SK-N-SH (cell line): ENCODE measurements at regions not wholly inside any gene's neighbourhood (a gene's known extent, or its start where the extent isn't known, plus 50 kb on each side); places are given as distances from the start of the nearest gene placed in this dataset.

Experiments used
- CTCF ChIA-PET: fragments of 300-600, 350-600 bp; formaldehyde crosslinking; extraction: SDS; loops from one replicate; lab custom pipeline; 2021; lab: Yijun Ruan, JAX
- POLR2A ChIA-PET: fragments of 350-600 bp; sonication (Branson Sonifier 250); formaldehyde crosslinking; extraction: SDS; loops from one replicate; lab custom pipeline; 2020; ENCODE audit warnings: antibody characterized with exemption, inconsistent platforms; lab: Yijun Ruan, JAX
- DNase-seq: peaks from one replicate; pipeline ENCODE4 v3.0.0; 2012
- H2AFZ ChIP-seq: fragments of 200-600 bp; sonication (generic); 2 replicates; pipeline ENCODE4 v1.8.1; 2016; ENCODE audit warnings: antibody characterized with exemption, mild to moderate bottlenecking, low read depth
- H3F3A ChIP-seq: fragments of 200-600 bp; sonication (generic); replicated peaks from 2 replicates; pipeline ENCODE3; 2016; ENCODE audit warnings: antibody characterized with exemption, mild to moderate bottlenecking; ENCODE audit not compliant: insufficient read depth
- H3K27ac ChIP-seq, 2 experiments: fragments of 200-500 bp in 1 of 2; fragments of 200-600 bp in 1 of 2; sonication (Bioruptor generic) in 1 of 2; sonication (generic), shearing (Covaris generic) in 1 of 2; 2 replicates each; pipeline versions ENCODE4 v1.5.1 to v1.6.1; 2014 to 2016; ENCODE audit warnings: low read depth in 2 of 2, inconsistent platforms in 1 of 2, low read length in 1 of 2, mild to moderate bottlenecking in 1 of 2, mixed read lengths in 1 of 2
- H3K27me3 ChIP-seq: fragments of 200-600 bp; sonication (generic), shearing (Covaris generic); 2 replicates; pipeline ENCODE4 v1.6.1; 2016; ENCODE audit warnings: mixed run types; ENCODE audit not compliant: insufficient read depth
- H3K36me3 ChIP-seq, 2 experiments: fragments of 200-500 bp in 1 of 2; fragments of 200-600 bp in 1 of 2; sonication (Bioruptor generic) in 1 of 2; sonication (generic) in 1 of 2; replicated peaks in 1 of 2; 2 replicates each; pipeline versions ENCODE3 to v1.5.1; 2014 to 2016; ENCODE audit warnings: low read length in 1 of 2, mild to moderate bottlenecking in 1 of 2; ENCODE audit not compliant: insufficient read depth in 2 of 2, control insufficient read depth in 1 of 2
- H3K4me1 ChIP-seq, 2 experiments: fragments of 200-500 bp in 1 of 2; fragments of 200-600 bp in 1 of 2; sonication (Bioruptor generic) in 1 of 2; sonication (generic), shearing (Covaris generic) in 1 of 2; 2 replicates each; pipeline versions ENCODE4 v1.5.1 to v1.6.1; 2014 to 2016; ENCODE audit warnings: low read depth in 1 of 2, low read length in 1 of 2, mixed run types in 1 of 2; ENCODE audit not compliant: insufficient read depth in 2 of 2, control insufficient read depth in 1 of 2
- H3K4me2 ChIP-seq: fragments of 200-600 bp; sonication (generic), shearing (Covaris generic); 2 replicates; pipeline ENCODE4 v1.6.1; 2017; ENCODE audit warnings: mixed run types
- H3K4me3 ChIP-seq, 2 experiments: fragments of 200-500 bp in 1 of 2; fragments of 200-600 bp in 1 of 2; sonication (Bioruptor generic) in 1 of 2; sonication (generic), shearing (Covaris generic) in 1 of 2; 2 replicates each; pipeline versions ENCODE4 v1.5.1 to v1.8.1; 2014 to 2016; ENCODE audit warnings: low read depth in 2 of 2, inconsistent platforms in 1 of 2, low read length in 1 of 2, mild to moderate bottlenecking in 1 of 2, mixed read lengths in 1 of 2, moderate library complexity in 1 of 2
- H3K79me2 ChIP-seq: fragments of 200-600 bp; sonication (generic); 2 replicates; pipeline ENCODE4 v1.8.1; 2017; ENCODE audit warnings: mild to moderate bottlenecking; ENCODE audit not compliant: insufficient read depth
- H3K9ac ChIP-seq: fragments of 200-600 bp; sonication (generic); 2 replicates; pipeline ENCODE4 v1.6.1; 2017; ENCODE audit warnings: mixed run types
- H3K9me2 ChIP-seq: fragments of 200-600 bp; sonication (generic); 2 replicates; pipeline ENCODE4 v1.6.1; 2017; ENCODE audit warnings: mixed run types
- H3K9me3 ChIP-seq: fragments of 200-600 bp; sonication (generic); 2 replicates; pipeline ENCODE4 v1.6.1; 2017; ENCODE audit warnings: mixed run types, mild to moderate bottlenecking, moderate library complexity
- H4K20me1 ChIP-seq: fragments of 200-600 bp; sonication (generic); 2 replicates; pipeline ENCODE4 v1.6.1; 2017; ENCODE audit warnings: mild to moderate bottlenecking, mixed run types; ENCODE audit not compliant: insufficient read depth
- CHD2 ChIP-seq: fragments of 150-350 bp; IDR thresholded peaks from 2 replicates; pipeline ENCODE4 v1.6.1; 2018; ENCODE audit warnings: low read length; ENCODE audit not compliant: partially characterized antibody
- ELF1 ChIP-seq: IDR thresholded peaks from 2 replicates; pipeline ENCODE4 v1.4.0; 2012
- EZH2phosphoT487 ChIP-seq: fragments of 200-600 bp; sonication (generic); IDR thresholded peaks from 2 replicates; pipeline ENCODE4 v1.6.1; 2017; ENCODE audit warnings: low read depth, mixed run types, mild to moderate bottlenecking, antibody characterized with exemption, moderate library complexity, borderline replicate concordance
- FOSL2 ChIP-seq: IDR thresholded peaks from 2 replicates; pipeline ENCODE4 v1.4.0; 2012; ENCODE audit warnings: low read depth, mild to moderate bottlenecking, moderate library complexity, borderline replicate concordance
- FOXJ3 ChIP-seq: sonication (generic); formaldehyde crosslinking; IDR thresholded peaks from 2 replicates; pipeline ENCODE4 v1.5.1; 2020; ENCODE audit warnings: mild to moderate bottlenecking, missing genetic modification reagents
- GABPA ChIP-seq: IDR thresholded peaks from 2 replicates; pipeline ENCODE4 v1.4.0; 2012; ENCODE audit warnings: low read depth, mild to moderate bottlenecking
- GATA2 ChIP-seq: sonication (generic); formaldehyde crosslinking; IDR thresholded peaks from 2 replicates; pipeline ENCODE4 v1.5.0; 2020; ENCODE audit warnings: mild to moderate bottlenecking, missing genetic modification reagents
- JUND ChIP-seq: IDR thresholded peaks from 2 replicates; pipeline ENCODE4 v1.4.0; 2012
- MEF2A ChIP-seq: IDR thresholded peaks from 2 replicates; pipeline ENCODE4 v1.4.0; 2012; ENCODE audit warnings: low read depth, borderline replicate concordance
- MXI1 ChIP-seq: IDR thresholded peaks from 2 replicates; pipeline ENCODE4 v1.6.1; 2012; ENCODE audit warnings: mild to moderate bottlenecking, low read depth, low read length, improper control_type of control experiment
- NFIC ChIP-seq: IDR thresholded peaks from 2 replicates; pipeline ENCODE4 v1.4.0; 2012; ENCODE audit warnings: borderline replicate concordance
- NRF1 ChIP-seq: IDR thresholded peaks from 2 replicates; pipeline ENCODE4 v1.6.1; 2012; ENCODE audit warnings: low read depth, mild to moderate bottlenecking, low read length
- RAD21 ChIP-seq: IDR thresholded peaks from 2 replicates; pipeline ENCODE4 v1.6.1; 2012; ENCODE audit warnings: mild to moderate bottlenecking, low read length
- RFX5 ChIP-seq: IDR thresholded peaks from 2 replicates; pipeline ENCODE4 v1.6.1; 2012; ENCODE audit warnings: mild to moderate bottlenecking, improper control_type of control experiment, low read length
- RXRA ChIP-seq: IDR thresholded peaks from 2 replicates; pipeline ENCODE4 v1.4.0; 2012; ENCODE audit warnings: low read depth, mild to moderate bottlenecking, borderline replicate concordance
- SIN3A ChIP-seq: IDR thresholded peaks from 2 replicates; pipeline ENCODE4 v1.6.1; 2012; ENCODE audit warnings: low read depth, mild to moderate bottlenecking, low read length, moderate library complexity, borderline replicate concordance
- SMC3 ChIP-seq: IDR thresholded peaks from 2 replicates; pipeline ENCODE4 v1.6.1; 2012; ENCODE audit warnings: low read depth, low read length, improper control_type of control experiment
- TAF1 ChIP-seq: IDR thresholded peaks from 2 replicates; pipeline ENCODE4 v1.6.1; 2012; ENCODE audit warnings: low read depth, mild to moderate bottlenecking, low read length, moderate library complexity, borderline replicate concordance
- TCF12 ChIP-seq: IDR thresholded peaks from 2 replicates; pipeline ENCODE4 v1.4.0; 2012
- TEAD4 ChIP-seq: IDR thresholded peaks from 2 replicates; pipeline ENCODE4 v1.4.0; 2012; ENCODE audit warnings: mild to moderate bottlenecking, borderline replicate concordance; ENCODE audit not compliant: insufficient read depth
- YY1 ChIP-seq: IDR thresholded peaks from 2 replicates; pipeline ENCODE4 v1.4.0; 2012; ENCODE audit warnings: low read depth, mild to moderate bottlenecking
- WGBS: methylation state at CpG from one replicate; pipeline ENCODE4 v1.1.6; 2017; ENCODE audit warnings: low lambda C conversion rate; 5-methylcytosine and 5-hydroxymethylcytosine counted together
- TF ChIP-seq, protein P1 (sequence below): fragments of 200-600 bp; sonication (generic); IDR thresholded peaks from 2 replicates; pipeline ENCODE4 v1.6.1; 2017; ENCODE audit warnings: antibody characterized with exemption, mild to moderate bottlenecking, moderate library complexity
- TF ChIP-seq, protein P2 (sequence below): fragments of 150-350 bp; IDR thresholded peaks from 2 replicates; pipeline ENCODE4 v1.6.1; 2017; ENCODE audit warnings: antibody characterized with exemption, low read length, low read depth, borderline replicate concordance
- TF ChIP-seq, protein P3 (sequence below): IDR thresholded peaks from 2 replicates; pipeline ENCODE4; 2012
- TF ChIP-seq, protein P4 (sequence below): IDR thresholded peaks from 2 replicates; pipeline ENCODE4 v1.4.0; 2012; ENCODE audit warnings: low read depth
- TF ChIP-seq, protein P5 (sequence below): IDR thresholded peaks from 2 replicates; pipeline ENCODE4 v1.4.0; 2012; ENCODE audit warnings: low read depth, borderline replicate concordance

DNA sequence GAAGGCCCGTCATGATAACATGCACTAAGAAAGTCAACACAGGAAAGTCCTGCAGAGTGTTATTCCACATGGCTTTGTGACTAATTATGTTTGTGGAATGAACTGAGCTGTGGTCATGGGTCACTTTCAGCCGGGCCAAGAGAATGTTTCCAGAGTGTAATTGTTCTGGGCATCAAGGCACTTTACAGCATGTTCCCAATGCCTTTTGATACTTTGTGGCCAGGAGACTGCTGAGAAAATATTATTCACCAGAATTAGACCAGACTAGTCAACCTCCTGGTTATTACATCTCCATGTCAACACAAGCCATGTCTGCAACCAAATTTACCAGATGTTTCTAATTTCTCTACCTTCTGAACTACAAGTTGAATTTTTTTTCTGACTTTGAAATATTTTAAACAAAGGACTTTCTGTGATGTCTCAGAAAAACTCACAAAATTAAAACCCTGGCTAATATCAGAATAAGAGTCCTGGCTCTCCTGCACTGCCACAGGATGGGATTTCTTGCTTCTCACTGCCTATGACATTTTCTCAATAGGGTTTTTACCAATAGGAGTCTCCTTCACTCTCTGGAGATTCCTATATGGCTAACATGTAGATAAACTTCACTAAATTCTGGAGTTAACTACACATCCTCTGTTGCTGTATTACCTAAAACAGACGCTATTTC, 90.6 kb upstream of the WDR75 start:
- H3K9me3 ChIP-seq: no peaks in the 10 kb centered on the region
- H3K4me1 ChIP-seq: peaks cover 0 to 9% of the 10 kb centered on the region in 2 experiments; a peak in 1 of 4 replicates
- H3K4me2 ChIP-seq: no peak overlapping the region
- H3K79me2 ChIP-seq: no peaks in the 10 kb centered on the region
- H3K9me2 ChIP-seq: no peaks in the 10 kb centered on the region
- ChIA-PET CTCF (no interaction called here), POLR2A (no interaction called here)
- DNase-seq: no peak
- H3K27me3 ChIP-seq: no peaks in the 10 kb centered on the region
- H3K36me3 ChIP-seq: no peaks in the 10 kb centered on the region
- H3K4me3 ChIP-seq: no peak overlapping the region
- H3F3A ChIP-seq: peaks cover 25% of the 10 kb centered on the region
- H3K9ac ChIP-seq: peak overlapping the region; percentile 41; the same call in 1 of the 2 replicates
- no peaks in the 10 kb centered on the region for H4K20me1 ChIP-seq
- H2AFZ ChIP-seq: peak overlapping the region; percentile 3; the same call in 1 of the 2 replicates
- WGBS: 15% methylated on average over 3 of the region's 3 CpGs
- H3K27ac ChIP-seq: peak overlapping the region; percentile 89 to 92; a peak in 3 of 4 replicates
- TF ChIP-seq, protein P1, sequence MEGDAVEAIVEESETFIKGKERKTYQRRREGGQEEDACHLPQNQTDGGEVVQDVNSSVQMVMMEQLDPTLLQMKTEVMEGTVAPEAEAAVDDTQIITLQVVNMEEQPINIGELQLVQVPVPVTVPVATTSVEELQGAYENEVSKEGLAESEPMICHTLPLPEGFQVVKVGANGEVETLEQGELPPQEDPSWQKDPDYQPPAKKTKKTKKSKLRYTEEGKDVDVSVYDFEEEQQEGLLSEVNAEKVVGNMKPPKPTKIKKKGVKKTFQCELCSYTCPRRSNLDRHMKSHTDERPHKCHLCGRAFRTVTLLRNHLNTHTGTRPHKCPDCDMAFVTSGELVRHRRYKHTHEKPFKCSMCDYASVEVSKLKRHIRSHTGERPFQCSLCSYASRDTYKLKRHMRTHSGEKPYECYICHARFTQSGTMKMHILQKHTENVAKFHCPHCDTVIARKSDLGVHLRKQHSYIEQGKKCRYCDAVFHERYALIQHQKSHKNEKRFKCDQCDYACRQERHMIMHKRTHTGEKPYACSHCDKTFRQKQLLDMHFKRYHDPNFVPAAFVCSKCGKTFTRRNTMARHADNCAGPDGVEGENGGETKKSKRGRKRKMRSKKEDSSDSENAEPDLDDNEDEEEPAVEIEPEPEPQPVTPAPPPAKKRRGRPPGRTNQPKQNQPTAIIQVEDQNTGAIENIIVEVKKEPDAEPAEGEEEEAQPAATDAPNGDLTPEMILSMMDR: no peak
- peak; percentile 95 for TF ChIP-seq TEAD4
- TF ChIP-seq, protein P2, sequence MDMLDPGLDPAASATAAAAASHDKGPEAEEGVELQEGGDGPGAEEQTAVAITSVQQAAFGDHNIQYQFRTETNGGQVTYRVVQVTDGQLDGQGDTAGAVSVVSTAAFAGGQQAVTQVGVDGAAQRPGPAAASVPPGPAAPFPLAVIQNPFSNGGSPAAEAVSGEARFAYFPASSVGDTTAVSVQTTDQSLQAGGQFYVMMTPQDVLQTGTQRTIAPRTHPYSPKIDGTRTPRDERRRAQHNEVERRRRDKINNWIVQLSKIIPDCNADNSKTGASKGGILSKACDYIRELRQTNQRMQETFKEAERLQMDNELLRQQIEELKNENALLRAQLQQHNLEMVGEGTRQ: no peak
- TF ChIP-seq FOXJ3 (CRISPR knock-in tag): no peak
- TF ChIP-seq YY1: no peak
- TF ChIP-seq, protein P3, sequence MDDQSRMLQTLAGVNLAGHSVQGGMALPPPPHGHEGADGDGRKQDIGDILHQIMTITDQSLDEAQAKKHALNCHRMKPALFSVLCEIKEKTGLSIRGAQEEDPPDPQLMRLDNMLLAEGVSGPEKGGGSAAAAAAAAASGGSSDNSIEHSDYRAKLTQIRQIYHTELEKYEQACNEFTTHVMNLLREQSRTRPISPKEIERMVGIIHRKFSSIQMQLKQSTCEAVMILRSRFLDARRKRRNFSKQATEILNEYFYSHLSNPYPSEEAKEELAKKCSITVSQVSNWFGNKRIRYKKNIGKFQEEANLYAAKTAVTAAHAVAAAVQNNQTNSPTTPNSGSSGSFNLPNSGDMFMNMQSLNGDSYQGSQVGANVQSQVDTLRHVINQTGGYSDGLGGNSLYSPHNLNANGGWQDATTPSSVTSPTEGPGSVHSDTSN: peak; percentile 97
- peak; percentile 44; the same call in 1 of the 2 replicates for TF ChIP-seq TAF1
- 0 out of 2 replicates have a peak, but pooled peaks have one; percentile 10 for TF ChIP-seq GABPA
- no peak for TF ChIP-seq NRF1
- no peak for TF ChIP-seq GATA2 (CRISPR knock-in tag)
- TF ChIP-seq, protein P4, sequence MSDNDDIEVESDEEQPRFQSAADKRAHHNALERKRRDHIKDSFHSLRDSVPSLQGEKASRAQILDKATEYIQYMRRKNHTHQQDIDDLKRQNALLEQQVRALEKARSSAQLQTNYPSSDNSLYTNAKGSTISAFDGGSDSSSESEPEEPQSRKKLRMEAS: peak; percentile 75; the same call in 1 of the 2 replicates
- TF ChIP-seq, protein P5, sequence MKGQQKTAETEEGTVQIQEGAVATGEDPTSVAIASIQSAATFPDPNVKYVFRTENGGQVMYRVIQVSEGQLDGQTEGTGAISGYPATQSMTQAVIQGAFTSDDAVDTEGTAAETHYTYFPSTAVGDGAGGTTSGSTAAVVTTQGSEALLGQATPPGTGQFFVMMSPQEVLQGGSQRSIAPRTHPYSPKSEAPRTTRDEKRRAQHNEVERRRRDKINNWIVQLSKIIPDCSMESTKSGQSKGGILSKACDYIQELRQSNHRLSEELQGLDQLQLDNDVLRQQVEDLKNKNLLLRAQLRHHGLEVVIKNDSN: 0 out of 2 replicates have a peak, but pooled peaks have one; percentile 16
- TF ChIP-seq MXI1: no peak
- no peak for TF ChIP-seq SMC3
- no peak for TF ChIP-seq EZH2phosphoT487
- TF ChIP-seq JUND: peak; percentile 81
- TF ChIP-seq ELF1: no peak
- TF ChIP-seq CHD2: no peak
- TF ChIP-seq RAD21: peak; percentile 6; the same call in 1 of the 2 replicates
- TF ChIP-seq MEF2A: peak; percentile 54; the same call in 1 of the 2 replicates
- TF ChIP-seq SIN3A: peak; percentile 55; the same call in 1 of the 2 replicates
- TF ChIP-seq RFX5: no peak
- peak; percentile 85 for TF ChIP-seq NFIC
- TF ChIP-seq FOSL2: peak; percentile 63; the same call in 1 of the 2 replicates
- TF ChIP-seq TCF12: peak; percentile 99
- TF ChIP-seq RXRA: peak; percentile 82
